Stimulated activated CD4-positive, alpha-beta T cell treated with anti-CD3 and anti-CD28 coated beads, Interleukin-12 subunit alpha, Interleukin-12 subunit beta, amount 100 ng/mL, for 24 hours (primary cell): ENCODE measurements at regions not wholly inside any gene's neighbourhood (a gene's known extent, or its start where the extent isn't known, plus 50 kb on each side); places are given as distances from the start of the nearest gene placed in this dataset.

Experiments used
- DNase-seq, 2 experiments: peaks; one replicate each; pipeline ENCODE4 v3.0.0-alpha.2; 2020; ENCODE audit warnings: low read depth in 2 of 2

DNA sequence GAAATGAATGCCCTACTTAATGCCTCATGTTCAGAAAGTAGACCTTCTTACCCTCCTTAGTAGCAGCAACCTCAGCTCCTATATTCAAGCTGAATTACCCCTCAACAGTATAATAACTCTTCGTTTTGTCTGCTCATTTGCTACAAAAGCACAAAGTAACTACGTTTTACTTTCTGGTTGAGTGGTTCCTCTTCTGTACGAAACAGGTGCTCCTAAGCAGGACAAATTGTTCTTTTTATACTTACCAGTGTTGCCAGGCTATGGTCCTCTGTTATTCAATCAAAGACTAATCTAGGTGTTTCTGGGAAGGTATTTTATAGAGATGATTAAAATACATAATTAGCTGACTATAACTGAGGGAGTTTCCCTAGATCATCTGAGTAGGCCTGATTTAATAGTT lies 484.2 kb upstream of the ADAMTS5 start:
- DNase-seq = no peak

DNA sequence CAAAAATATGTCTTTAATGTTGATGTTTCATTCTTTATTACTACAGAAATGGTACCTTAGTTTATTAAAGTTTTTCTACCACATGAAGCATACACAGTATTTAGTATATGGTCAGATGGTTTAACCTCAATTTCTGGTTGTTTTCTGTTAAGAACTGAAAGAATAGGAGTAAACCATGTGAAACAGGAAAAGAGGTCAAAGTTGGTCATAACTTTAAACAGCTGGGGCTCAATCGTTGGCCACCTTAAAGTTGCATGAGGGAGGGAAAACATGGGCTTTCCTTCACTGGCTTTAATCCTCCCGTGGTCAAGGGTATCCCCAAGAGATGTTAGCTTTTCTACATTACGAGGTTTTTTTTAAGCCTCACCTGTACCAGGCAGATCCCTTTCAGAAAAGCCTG lies 483.3 kb upstream of the ADAMTS5 start:
- DNase-seq = no peak

DNA sequence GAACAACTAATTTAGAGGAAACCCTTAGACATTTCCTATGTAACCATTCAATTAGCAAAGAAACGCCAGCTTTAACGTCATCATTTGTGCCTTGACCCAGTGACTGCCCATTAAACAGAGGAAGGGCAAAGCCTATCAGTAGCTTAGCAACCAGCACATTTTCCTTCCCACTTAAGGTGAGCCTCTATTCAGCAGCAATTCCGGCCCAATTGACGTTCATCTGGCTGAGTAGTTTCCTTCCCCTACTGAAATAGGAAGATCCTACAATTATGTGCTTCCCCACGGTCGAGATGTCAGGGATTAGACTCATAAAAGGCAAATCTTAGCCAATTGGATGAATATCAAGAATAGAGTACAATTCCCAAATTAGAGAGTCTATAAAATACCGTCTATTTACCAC lies 482.1 kb upstream of the ADAMTS5 start:
- DNase-seq = no peak

- no peak for DNase-seq
These were observed 481.0 kb upstream of the ADAMTS5 start for GRCh38 chr21:27447843-27448242.

- no peak for DNase-seq
These were observed 462.9 kb upstream of the ADAMTS5 start for GRCh38 chr21:27429710-27430341.

GRCh38 chr21:27426196-27426595 lies 459.3 kb upstream of the ADAMTS5 start:
- no peak for DNase-seq

DNA sequence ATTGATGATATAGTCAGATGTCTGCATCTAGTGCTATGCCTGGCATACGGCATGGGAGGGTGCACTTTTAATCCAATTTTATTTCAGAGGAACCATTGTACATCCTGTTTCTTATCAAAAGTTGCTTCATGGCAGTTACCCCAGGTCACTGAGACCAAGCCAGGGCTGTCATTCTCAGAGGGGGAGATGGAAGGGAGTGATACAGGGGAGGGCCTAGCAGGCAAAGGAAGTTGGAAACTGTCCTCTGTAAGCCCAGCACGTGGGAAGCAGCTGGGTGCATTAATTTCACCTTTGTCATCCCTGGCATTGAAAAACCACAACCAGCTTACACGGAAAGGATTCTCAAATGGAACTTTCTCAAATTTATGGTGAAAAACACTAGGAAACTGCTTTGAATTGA lies 458.7 kb upstream of the ADAMTS5 start:
- DNase-seq = no peak

DNA sequence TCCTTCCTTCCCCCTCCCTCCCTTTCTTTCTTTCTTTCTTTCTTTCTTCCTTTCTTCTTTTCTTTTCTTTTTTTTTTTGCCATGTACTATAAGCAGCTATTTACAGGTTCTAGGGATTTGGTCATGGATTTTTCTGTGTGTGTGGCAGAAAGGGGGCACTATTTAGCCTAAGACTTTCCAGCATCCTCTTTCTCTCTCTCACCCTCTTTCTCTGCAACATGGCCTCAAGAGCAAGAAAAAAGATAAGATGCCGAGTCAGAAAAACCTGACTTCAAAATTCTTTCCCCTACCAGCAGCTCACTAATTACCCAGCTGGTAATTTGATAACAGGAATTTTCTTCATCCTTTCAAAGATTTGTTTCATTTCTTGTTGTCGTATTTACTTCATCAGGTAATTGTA lies 458.3 kb upstream of the ADAMTS5 start:
- DNase-seq = no peak

DNA sequence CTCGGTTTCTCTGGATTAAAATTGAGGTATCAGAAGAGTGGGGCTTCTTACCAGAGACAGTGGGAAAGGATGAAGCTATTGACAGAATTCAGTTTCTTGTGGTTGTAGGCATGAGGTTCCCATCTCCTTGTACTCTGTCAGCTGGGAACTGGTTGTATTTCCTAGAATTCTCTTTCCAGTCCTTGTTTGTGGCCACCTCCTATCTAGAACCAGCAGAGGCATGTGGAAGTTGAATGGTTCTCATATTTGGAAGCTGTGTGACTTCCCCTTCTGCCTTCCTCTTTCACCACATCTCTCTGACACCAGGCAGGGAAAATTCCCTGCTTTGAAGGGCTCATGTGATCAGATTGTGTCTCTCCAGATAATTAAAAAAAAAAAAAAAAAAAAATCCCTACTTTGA lies 457.7 kb upstream of the ADAMTS5 start:
- no peak for DNase-seq

- DNase-seq = no peak
These were observed 457.2 kb upstream of the ADAMTS5 start for GRCh38 chr21:27423906-27424595.

DNA sequence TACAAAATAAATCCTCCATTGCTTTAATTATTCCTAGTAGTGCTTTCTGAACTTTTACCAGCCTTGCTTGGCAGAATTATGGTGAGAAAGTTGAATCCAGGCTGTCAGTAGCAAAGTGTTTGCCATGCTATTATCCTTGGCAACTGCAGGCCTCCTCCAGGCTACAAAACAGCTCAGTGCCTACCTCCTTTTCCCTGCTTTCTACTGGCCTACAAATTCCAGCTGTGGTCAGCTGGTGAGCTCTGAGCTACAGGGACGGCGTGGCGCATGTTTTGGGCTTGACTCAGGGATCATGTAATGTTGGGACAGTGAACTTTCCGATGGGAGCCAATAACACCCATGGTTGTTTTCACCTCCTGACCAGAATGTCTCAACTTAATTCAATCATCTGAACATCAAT lies 456.1 kb upstream of the ADAMTS5 start:
- no peak for DNase-seq

DNA sequence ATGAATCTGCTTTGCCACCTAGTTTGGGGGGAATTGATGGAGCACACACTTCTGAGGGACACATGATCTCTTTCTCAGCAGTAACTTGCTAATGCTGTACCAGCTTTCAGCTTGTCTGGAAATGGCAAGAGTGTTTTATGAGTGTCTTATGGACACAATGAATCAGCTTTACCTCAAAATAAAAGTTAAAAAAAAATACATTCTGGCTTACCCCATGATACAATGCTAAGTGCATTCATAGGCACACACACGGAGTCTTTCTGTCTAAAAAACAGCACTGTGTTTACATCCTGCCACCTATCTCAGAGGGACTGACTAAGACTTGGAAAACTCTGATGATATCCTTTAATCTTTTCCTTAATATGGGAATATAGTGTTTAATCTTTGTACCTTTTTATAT lies 455.5 kb upstream of the ADAMTS5 start:
- no peak for DNase-seq

DNA sequence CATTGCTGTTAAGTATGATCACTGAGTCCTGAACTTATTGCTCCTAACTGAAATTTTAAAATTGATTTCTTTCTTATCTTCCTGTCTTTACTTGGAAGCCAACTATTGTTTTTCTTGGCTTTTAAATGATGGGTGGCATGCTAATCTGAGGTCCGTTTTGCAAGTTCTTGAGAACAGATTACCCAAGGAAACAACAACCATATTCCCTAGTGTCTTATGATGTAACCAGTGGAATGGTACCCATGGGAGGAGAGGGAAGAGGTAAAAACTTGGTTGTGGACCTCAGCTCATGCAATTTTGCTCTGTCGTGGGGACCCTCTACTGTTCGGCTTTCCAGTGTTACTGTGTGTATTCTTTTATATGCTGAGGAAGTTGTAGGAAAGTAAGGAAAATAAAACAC lies 454.8 kb upstream of the ADAMTS5 start:
- no peak for DNase-seq

GRCh38 chr21:27419153-27419552 lies 452.3 kb upstream of the ADAMTS5 start:
- DNase-seq = no peak

GRCh38 chr21:27418346-27418745 lies 451.5 kb upstream of the ADAMTS5 start:
- DNase-seq = no peak

DNA sequence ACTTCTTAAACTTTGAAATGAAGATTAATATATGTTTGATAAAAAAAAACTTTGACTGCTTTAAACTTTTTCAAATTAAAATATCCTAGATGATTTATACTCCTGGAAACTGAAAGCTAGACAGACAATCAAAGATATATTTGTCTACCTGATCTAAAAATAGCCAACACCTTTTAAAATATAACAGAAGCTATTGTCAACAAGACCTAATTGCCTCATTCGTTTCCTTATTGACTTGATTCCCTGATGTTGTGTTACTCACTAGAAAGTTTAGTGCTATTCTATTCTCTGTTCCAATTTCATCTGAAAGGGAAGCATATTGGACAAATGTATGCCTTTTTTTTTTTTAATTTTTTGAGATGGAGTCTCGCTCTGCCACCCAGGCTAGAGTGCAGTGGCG lies 445.6 kb upstream of the ADAMTS5 start:
- DNase-seq = no peak

DNA sequence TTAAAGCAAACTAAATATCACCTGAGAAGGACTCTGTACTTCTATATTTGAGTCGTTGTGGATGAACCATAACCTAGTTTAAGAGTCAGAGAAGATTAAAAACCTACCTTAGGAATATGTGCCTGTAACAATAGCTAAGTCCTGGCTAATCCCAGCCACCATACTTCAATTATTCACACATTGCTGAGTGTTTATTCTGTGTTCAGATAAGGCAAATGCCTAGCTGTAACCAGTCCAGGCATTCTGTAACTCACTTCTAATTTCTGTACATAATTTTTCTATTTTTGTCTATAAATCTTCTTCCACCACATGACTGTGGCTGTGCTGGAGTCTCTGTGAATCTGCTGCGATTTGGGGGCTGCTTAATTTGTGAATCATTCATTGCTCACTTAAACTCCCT lies 441.9 kb upstream of the ADAMTS5 start:
- no peak for DNase-seq

GRCh38 chr21:27407271-27407670 lies 440.4 kb upstream of the ADAMTS5 start:
- no peak for DNase-seq

DNA sequence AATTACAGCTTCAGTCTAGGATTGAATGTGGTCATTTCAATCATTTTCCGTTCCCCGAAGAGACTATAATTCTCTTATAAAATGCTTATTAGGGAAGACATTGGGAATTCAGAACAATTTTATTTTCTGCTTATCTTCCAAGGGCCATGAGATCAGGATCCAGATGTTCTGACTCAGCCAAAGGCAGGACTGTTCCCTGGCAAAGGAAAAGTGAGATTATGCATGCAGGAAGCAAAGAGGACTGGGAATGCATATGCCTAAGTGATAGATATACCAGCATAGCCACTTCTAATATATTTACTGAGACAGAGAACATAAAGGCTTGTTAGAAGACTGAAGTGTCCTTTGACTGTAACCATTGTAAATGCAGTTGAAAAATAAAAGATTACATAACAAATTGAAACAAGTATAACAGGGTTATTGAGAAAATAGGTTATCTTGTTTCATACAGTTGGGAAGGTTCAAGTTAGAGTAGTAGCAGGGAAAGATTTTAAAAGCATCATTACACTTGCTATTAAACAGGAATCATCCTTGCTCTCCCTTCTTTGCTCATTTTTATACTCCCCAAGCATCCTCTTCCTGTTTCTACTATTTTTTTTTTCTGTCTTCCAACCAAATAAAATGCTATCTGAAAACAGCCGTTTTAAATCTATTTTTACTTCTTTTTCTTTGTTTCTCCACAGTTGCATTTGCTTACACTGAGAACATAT lies 439.6 kb upstream of the ADAMTS5 start:
- no peak for DNase-seq

GRCh38 chr21:27403011-27403410 lies 436.1 kb upstream of the ADAMTS5 start:
- DNase-seq = no peak

- no peak for DNase-seq
These were observed 433.2 kb upstream of the ADAMTS5 start for GRCh38 chr21:27400045-27400444.

GRCh38 chr21:27397578-27397977 lies 430.7 kb upstream of the ADAMTS5 start:
- no peak for DNase-seq

GRCh38 chr21:27393726-27394125 lies 426.8 kb upstream of the ADAMTS5 start:
- DNase-seq = no peak
